Stimulated activated CD8-positive, alpha-beta memory T cell treated with anti-CD3 and anti-CD28 coated beads, Interleukin-15, amount 100 ng/mL, for 4 hours (primary cell): ENCODE measurements at regions not wholly inside any gene's neighbourhood (a gene's known extent, or its start where the extent isn't known, plus 50 kb on each side); places are given as distances from the start of the nearest gene placed in this dataset.
"Not testable (repeated sequence)": the region's sequence is repeated elsewhere in the genome, so short reads cannot be mapped to it uniquely, and the experiment has no call there.

Experiments
- DNase-seq, 2 donors: peaks; one replicate each; pipeline ENCODE4 v3.0.0-alpha.2; 2020; ENCODE audit warnings: low read depth in 2 of 2

DNA sequence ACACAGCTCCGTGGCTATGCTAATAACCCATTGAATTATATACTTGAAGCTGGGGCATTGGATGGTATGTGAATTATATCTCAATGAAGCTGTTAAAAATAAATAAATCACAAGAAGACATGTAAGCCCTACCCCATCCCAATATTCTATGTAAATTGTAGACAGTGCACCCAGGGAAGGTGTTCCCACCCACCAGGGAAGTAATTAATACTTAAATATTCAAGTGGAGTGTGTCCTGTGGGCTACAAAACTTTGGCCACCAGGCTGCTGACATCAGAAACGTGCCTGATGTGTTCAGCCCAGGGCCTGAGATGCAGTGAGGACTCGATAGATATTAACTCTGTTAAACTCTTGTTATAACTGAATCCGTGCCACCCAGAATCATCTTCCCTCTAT, 240.4 kb upstream of the RREB1 start:
- DNase-seq: no peak

DNA sequence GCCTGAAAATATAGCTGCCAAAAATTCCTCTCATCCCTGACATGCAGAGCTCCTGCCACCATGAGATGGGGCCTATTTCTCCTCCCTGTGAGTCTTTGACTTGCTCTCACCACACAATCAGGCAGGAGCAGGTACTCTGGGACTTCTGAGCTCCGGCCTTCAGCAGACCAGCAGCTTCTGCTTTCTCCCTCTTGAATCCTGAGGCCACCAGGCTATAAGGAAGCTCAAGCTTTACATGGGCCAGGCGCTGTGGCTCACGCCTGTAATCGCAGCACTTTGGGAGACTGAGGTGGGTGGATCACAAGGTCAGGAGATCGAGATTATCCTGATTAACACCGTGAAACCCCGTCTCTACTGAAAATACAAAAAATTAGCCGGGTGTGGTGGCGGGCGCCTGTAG, 238.7 kb upstream of the RREB1 start:
- no peak for DNase-seq

DNA sequence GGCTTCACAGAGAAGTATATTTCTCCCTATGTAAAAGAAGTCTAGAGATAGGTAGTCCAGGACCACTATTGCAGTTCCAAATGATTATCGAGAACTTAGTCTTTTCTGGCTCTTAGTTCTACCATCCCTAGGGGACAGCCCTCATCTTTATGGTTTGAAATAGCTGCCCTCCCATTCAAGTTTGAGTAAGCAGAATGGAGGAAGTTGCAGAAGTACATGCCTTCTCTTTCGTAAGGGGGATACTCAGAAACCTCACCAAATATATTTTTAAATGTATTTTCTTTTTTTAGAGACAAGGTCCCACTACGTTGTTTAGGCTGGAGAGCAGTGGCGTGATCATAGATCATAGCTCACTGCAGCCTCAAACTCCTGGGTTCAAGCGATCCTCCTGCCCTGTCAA, 236.8 kb upstream of the RREB1 start:
- no peak for DNase-seq

DNA sequence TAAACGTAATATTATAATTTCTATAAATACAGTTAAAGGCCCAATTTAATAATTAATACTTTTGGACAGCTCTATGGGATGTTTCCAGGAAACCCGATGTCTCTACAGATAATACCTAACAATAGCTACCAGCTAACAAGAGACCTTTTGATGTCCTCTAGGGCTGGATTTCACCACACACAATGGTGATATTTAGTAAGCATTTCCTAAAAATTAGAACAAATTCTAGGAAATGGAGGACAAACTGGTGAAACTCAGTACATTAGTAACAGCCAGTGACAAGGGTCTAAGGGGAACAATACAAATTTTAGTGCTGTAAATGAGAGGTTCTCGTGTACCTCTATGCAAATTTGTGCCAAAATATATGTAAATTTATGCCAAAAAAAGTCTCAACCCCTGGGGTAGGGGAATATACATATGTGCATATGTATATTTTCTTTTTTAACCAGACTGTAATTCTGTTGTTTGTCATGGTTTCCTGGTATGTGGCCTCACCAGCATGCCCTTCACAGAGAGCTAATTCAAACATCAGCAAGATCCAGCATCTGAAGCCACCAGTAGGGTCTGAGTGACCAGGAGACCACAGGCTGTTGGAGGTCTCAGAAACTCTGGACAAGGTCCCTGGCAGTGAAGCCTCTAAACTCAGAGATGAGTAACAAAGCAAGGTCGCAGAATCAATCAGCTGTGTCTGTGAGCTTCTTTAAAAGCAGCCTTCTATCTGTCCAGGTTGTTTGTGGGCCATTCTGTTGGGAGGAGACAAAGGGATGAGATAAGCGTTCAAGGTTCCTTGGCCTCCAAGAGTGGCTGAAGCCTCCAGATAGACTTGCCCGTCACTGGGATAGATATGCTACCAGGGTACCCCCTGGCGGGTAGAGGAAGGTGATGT, 235.1 kb upstream of the RREB1 start:
- no peak for DNase-seq

DNA sequence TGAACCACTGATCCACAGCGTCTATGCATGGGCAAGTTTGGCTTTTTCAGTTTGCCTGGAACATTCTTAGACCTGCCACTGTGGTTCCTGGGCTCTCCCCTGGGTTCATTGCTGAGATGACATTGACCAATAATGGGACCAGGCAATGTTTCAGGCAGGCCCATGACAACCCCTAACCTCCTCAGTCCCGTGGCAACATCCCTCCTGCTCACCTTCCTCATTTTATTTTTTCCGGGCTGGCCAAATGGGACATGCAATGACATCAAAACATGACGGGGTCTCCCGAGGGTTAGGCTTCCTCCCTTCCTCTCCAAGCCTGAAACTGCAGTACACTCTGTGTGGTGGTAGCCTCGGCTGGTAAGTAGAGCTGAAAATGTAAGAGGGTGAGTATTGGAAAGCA, 234.0 kb upstream of the RREB1 start:
- DNase-seq: no peak

DNA sequence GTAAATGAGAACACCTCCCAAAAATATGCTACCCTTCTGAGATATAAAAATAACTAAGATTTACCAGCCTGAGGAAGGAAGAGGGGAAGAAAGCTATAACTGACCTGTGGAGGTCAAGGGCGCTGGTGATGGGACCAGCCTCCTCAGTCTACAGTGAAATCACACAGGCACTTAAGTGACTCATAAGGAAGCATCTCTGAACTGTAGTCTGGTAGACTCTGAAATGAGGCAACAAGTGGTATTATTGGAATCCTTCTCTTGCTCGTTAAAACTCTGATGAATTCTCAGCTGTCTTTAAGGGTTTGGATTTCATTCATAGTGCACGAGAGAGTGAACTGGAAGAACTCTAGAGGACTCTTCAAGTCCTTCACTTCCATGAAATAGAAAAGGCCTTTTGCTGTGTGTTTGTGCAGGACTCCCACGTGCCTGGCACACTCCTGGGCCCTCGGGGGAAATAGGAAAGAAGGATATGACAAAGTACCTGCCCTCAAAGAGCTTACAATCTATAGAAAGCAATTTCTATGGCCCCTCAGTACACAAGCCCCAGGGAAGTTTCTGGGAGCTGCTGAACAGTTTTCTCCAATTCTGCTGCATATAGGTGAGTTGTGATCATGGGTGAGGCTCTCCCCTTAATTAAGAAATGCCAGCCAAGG, 231.8 kb upstream of the RREB1 start:
- DNase-seq: no peak

DNA sequence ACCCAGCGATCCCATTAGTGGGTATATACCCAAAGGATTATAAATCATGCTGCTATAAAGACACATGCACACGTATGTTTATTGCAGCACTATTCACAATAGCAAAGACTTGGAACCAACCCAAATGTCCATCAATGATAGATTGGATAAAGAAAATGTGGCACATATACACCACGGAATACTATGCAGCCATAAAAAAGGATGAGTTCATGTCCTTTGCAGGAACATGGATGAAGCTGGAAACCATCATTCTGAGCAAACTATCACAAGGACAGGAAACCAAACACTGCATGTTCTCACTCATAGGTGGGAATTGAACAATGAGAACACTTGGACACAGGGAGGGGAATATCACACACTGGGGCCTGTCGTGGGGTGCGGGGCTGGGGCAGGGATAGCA, 230.0 kb upstream of the RREB1 start:
- not testable (repeated sequence) for DNase-seq

DNA sequence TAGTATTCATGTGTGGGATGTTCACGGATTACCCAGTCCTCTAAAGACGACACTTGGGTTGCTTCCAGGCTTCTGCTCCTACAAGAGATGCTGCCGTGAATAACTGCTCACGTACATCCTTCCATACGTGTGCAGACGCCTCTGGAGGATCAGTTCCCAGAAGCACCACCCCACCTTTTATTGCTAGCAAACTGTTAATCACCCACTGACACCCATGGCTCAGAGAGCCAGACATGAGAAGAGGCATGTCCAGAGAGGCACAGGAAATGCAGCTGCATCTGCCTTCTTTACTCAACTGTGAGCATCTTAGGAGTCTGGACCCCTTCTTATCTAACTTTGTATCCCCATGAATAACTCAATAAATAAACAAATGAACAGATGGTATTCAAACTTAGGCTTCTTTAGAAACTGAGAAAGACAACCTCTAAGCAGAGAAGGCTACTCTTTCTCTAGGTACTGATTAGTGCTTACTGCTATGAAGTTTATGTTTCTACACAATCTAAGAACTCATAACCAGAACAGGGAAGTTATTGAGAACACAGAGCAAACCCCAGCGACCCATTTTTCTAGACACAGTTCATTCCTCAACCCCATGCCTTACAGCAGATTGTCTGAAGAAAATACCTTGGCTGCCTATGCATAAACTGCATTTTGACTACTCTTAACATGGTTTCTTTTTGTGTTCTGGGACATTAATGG, 228.7 kb upstream of the RREB1 start:
- DNase-seq: no peak

DNA sequence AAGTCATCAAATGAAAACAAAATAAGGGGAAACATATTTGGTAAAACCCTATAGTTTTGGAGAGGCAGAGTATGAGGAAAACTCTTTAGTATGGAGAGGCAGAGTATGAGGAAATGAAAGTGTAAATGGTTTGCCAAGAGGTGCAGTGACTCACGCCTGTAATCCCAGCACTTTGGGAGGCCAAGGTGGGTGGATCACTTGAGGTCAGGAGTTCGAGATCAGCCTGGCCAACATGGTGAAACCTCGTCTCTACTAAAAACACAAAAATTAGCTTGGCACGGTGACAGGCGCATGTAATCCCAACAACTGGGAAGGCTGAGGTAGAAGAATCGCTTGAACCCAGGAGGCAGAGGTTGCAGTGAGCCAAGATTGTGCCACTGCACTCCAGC, 228.2 kb upstream of the RREB1 start:
- DNase-seq: not testable (repeated sequence)

DNA sequence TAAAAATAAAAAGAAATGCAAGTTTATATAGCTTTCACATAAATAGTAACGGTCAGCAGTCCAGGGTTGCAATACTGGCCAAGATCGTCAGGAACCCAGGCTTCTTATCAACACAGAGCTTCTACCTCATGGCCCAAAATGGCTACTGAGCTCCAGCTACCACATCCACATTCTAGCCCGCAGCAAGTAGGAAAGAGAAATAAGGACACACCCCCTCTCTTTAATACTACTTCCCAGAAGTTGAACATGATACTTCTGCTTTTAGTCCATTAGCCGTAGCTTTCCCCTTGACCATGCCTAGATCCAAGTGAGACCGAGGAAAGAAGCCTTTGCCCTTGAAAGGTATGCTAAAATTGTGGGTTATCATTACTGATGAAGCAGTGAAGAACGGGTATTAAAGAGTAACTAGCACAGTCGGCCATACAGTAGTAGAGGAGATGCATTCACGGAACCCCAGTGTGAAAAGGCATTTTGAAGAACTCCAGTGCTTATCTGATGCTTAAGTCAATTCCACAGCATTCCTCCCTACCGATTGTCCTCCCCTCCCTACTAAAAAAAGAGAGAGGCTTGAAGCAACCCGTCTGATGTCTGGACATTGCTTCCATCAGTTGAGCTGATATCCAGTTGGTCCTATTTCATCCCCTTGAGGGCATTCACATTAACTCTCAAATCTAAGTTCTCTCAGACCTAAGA, 226.9 kb upstream of the RREB1 start:
- no peak for DNase-seq

DNA sequence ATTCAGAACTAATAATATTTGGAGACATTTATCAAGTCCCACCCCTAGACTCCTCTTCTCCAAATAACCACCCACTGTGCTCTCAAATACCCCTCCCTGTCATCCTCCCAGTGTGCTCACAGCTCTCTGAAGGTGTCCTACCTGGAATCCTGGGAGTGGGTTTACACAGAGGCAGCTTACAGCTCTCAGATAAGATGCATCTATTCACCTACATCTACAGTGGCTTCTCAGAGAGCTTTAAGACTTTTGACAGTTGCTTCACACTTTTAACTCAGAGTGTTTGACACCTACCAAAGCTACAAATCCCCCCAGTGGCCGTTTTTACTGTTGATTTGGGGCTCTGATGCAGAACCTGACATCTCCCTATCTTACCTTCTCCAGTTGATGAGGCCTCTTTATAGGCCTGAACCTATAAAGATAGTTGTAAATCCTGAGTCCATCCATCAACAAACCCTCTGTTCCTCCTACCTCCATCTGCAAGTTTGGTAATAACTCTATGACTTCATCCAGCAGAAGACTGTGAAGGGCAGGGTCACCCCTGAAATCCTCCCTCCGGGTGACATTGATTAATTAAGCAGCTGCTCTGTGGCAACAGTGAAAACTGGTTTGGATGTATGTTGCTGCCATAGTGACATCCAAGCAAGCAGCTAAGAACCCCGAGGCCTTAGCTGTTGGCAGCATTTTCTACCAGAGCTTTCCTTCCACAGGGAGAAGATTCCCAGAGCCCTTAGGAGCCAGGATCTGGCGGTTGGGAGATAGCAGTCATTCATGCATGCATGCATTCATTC, 226.1 kb upstream of the RREB1 start:
- DNase-seq: no peak

DNA sequence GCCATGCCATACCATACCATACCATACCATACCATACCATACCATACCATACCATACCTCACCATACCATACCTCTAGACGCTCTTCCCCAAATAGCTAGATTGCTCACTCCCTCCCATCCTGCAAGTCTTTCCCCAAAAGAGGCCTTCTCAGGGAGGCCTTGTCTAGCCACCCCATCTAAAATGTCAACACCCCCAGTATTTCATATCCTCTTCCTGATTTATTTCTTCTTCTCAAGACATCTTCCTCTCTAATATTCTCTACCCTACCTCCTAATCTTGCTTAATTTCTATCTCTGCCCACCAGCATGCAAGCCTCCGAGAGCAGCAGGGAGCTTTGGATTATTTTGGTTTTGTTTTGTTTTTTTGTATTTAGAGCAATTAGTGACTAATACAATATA, 225.2 kb upstream of the RREB1 start:
- no peak for DNase-seq

DNA sequence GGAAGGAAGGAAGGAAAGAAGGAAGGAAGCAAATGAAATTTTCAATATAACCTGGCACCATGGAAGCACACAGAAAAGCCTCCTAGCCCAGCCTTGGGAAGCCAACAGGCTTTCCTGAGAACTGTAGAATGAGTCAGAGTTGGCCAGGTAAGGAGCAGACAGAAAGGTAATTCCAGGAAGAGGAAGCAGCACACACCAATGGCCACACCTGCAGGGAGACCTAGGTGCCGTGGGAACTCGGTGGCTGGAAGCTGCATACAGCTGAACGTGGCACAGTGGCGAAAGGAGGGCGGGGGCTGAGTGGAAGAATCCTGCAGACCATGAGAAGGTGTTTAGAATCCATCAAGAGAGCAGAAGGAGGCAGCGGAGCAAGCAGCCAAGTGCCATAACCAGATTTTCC, 224.8 kb upstream of the RREB1 start:
- DNase-seq: no peak

DNA sequence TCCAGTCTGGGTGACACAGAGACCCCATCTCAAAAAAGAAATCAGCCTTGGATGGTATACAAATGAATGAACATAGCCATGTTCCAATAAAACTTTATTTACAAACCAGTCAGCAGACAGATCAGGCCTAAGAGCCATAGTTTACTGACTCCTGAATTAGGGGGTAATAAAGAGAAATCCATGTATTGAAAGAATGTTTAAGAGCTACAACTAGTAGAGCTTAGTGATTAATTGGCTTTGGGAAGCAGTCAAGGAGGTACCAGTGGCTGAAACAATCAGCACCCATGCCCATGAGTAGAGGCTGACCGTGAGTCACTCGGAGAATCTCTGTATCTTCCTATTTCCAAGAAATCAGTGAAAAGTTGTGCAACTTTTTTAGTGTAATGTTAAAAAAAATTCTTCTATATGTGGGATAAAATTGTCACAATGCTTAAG, 223.6 kb upstream of the RREB1 start:
- DNase-seq: no peak

DNA sequence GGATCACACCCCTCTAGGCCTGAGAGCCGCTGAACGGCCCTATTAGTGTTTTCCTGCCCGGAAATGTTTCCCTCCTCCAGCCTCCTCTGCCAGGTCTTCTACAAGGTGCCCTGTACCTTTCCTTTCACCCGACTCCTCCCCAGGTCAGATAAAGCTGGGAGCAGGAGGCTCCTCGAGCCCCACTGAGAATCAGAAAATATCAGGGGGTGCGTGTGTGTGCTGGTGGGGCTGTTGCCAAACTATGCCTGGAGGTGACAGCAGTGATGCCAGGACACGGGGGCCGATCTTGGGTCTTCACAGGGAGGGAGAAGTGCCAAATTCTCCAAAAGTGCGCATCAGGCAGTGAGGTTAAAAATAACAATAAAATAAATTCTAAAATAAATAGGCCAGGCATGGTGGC, 222.8 kb upstream of the RREB1 start:
- DNase-seq: no peak

DNA sequence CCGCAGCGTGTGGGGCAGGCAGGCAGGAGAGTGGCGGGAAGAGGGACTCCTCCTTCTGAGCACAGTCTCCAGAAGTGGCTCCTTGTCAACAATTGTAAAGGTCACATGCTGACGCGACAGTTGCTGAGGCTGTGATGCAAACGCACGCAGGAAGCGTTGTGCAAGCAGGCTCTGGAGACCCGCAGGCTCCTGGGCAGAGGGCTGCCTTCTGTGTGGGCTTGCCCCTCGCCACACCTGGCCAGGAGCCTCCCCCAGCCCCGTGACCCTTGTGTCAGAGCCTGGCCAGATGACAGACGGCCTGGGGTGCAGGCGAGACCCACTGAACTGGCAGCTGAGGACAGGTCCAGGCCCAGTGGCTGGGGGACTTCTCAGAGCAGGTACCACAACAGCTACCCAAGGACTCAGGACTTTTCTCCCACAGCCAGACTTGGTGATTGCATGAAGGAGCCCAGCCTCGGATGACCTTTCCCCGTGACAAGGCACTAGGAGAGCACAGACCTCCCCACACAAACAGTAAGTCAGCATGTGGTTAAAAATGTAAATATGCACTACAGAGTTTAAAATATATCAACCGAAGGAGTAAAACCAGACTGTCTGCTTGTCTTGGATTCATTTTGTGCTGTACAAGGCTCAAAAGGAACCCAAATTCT, 222.1 kb upstream of the RREB1 start:
- DNase-seq: no peak

DNA sequence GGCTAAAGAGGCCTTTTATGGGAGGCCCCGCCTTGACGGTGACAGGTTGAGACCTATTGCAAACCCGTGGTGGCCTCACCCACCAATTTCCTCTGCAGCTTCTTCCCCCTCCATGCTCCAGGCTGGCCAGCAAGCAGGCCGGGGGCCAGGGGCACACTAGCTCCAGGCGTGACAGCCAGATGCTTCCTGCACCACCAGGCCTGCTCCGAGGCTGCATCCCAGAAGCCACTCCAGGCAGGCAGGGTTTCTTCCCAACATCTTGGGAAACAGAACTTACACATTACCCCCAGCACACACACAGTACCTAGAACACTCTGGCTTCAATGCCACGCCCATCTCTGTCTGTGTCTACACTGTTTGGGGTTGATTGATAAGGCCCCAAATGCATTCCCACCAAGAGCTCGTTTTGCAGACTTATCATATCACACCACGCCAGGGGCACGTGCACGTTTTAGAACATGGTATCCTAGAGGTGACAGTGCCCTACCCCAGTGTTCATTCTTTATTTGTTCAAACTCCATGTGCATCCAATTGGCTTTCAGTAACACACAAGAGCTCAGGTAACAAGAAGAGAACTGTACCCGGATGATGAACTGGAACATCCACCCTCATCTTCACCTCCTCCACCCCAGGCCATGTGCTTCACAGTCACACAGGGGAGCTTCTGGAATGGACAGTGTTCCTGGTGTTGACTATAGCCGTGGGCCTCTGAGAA, 221.4 kb upstream of the RREB1 start:
- no peak for DNase-seq

DNA sequence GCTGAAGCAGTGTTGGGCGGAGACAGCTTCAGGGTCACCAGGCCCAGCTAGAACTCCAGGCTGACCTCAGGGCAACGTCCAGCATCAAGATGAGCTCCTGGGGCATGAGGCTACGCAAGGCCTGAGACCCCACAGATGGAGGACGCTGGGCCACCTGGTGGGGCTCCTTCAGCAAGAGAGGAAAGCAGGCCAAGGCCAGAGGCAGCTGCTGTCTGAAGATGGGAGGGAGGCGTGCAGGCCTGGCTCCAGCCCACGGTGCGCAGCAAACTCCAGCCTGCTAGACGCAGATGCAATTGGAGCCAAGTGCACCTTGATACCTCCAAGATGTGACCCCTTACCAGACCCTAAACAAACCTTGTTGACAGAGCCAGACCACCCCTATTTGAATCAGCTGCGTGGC, 220.9 kb upstream of the RREB1 start:
- DNase-seq: no peak

DNA sequence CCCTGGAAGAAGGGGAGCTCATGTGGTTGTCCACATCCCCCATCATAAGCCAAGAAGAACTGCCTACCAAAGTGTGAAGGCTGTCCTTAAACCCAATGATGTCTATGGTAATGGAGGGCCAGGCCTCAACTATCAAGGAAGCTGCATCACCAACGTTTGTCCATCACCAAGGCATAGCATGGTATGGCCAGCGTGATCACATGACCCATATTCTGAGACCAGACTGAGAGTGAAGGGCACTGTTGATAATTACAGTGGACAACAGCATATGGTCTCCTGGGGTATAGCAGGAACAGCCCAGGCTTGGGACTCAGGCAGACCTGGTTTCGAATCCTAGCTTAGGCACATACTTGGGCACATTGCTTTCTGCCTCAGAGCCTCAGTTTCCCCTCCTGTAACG, 218.2 kb upstream of the RREB1 start:
- no peak for DNase-seq

DNA sequence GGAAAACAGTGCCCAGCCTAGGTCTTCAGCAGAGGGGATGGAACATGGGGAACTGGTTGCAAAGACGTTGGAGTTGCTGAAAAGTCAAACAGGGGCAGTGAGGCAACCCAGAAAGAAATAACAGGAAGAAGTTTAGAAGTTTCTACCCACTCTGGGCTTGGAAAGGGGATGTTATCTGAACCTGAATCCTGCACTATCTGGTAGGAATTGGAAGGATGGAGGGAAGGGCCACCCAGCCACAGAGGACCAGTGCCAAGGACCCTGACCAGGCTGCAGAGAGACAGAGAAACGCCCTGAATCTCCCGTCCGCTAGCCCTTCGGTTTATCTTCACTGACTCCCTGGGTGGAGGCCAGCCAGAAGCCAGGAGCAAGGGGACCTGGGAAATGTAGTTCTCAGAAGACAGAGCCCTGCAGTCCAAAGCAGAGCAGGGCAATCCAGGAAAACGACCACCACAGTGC, 217.3 kb upstream of the RREB1 start:
- no peak for DNase-seq
